Suppressor macrophage treated with lipopolysaccharide for 4 hours (primary cell): ENCODE measurements at regions not wholly inside any gene's neighbourhood (a gene's known extent, or its start where the extent isn't known, plus 50 kb on each side); places are given as distances from the start of the nearest gene placed in this dataset.

Experiments used
- DNase-seq: peaks from one replicate; pipeline ENCODE4 v3.0.0-alpha.2; 2020

DNA sequence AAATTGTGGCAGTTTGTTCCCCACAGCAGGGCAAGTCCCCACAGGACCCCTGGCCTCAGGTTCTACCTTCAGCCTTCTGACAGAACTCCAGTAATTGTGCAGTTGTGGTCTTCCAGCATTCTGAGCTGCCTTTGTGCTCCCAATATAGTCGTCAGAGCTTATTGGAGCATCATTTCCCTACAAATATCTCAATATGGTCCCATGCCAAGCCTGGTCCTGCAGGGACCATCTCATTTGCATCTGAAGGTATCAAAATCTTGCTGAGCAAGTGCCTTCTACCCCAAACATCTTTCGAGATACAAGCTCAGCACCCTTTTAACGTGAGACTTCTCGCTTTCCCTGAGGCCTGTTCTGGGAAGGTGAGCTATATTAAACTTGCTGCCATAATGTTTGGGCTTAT lies 333.9 kb upstream of the CDH11 start:
- DNase-seq: no peak

DNA sequence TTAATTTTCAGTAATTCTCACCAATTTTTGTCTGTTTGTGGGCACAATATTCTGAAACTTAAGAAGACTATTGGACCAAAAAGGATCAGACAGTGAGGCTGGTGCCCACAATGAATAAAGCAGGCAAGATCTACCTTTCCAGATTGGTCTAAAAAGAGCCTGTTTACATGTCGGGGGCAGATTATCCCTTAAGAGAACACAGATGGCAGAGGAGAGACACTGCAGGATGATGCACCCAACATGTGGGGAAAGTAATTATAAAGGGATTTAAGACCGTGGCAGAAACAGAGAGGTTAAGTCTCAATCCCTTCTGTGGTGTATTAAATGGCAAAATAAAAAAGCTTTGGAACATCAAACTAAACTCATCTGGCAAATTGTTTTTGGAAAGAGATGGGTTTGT lies 331.8 kb upstream of the CDH11 start:
- DNase-seq: no peak

DNA sequence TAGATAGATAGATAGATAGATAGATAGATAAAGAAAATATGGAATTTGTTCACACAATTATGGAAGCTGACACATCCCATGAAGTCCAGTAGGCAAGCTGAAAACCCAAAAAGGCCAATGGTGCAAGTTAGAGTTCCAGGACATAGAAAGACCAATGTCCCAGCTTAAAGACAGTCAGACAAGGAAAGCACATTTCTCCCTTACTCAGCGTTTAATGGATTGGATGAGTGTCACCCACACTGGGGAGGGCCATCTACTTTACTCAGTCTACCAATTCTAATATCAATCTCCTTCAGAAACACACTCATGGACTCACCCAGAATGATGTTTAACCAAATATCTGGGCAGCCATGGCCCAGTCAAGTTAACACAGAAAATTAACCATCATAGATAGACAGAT lies 327.7 kb upstream of the CDH11 start:
- no peak for DNase-seq

DNA sequence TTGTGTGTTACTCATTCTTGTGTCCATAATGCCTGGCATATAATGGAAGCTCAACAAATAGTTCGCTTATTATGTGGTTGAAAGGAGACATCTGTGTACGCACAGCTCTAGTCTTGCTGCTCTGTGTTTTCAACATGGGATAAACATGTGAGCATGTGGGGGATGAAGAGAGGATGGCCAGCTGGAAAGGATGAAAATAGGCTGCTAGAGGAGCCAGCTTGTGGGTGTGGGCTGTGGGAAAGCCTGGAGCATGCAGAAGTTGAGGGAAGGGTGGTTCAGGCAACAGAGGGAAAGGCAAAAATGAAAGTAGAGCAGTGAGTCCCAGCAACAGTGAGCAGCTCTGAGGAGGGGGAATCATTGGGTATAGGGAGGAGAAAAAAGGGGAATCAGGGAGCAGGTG lies 324.6 kb upstream of the CDH11 start:
- no peak for DNase-seq

DNA sequence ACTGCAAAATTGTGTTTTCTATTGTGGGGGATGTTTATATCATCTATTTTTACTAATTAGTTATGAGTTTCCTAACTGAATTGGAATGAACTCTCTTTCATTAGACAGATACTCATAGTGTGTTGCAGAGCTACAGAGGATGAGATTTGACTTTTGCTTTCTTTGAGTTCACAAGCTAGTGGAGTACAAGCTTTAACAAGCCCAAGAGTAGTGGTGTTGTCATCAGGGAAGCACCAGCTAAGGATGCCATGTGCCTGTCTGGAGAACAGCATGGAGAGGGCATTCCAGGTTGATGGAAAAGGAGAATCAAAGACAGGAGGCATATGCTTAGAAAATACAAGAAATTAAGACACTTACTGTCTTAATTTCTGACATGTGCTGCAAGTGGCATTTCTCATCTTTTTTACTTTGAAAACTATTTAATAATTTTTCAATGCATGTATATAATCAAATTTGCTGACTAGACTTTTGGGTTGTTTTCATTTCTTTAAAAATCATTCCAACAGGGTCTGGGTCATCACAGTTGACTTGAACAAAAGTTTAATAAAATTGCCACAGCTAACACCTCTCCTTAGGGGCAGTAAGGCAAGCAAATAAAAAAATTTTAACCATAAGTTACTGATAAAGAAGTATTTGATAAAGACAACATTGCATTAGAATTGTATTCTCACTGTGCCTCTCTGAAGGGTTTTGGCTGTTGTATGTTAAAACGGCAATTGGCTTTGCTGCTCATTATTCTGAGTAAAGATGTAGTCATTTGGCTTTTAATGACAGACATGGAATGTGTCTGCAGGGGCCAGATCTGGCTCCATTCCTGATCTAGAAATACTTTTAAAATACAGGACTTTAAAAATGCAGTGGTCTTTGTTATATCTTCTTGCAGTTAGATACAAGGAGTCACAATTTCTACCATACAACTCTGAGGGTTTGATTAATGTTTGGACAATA lies 323.7 kb upstream of the CDH11 start:
- DNase-seq: no peak

DNA sequence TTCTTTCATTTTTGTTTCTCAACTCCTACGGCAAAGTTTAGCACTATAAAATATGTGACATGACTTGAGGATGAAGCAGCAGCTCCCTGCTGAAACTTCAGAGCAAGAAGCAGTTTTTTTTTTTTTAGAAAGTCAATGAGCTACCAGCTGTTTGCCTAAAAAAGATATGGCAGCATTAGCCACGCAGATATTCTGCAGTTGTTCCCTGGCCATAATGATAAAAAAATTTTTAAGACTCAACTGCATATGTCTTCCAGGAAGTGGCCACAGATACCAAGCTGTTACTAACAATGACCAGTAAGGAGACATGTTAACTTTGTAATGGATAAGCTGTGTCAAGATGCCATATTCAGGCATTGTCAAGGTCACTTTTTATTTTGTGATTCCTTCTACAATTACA lies 319.6 kb upstream of the CDH11 start:
- DNase-seq: no peak

DNA sequence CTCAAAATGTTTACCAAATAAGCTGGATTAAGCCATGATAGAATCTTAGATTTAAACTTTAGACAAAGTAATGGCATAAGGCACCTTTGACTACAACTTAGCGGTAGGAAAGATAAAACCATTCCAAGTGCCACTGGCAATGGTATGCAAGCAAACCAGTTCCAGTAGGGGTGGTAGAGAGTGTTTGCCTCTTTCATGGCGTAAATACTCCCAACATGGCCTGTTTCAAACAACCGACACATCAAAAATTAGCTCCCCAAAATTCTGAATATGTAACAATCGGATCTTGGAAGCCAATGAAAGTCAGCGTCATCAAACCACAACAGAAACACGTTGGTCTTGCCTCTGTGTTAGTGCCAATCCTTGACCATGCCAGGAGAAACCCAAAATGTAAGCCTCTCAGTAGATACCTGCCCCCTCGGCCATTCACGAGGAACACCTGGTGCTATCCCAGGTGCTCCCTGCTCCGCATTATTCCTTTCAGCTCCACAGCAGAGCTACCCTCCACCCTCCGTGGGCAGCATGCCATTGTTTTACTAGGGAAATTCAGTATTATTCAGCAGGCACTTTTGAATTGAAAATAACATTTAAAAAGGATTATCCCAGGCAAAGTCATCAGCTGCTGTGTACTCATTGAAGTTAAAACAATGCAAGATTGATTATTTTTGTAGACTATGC lies 307.8 kb upstream of the CDH11 start:
- no peak for DNase-seq

DNA sequence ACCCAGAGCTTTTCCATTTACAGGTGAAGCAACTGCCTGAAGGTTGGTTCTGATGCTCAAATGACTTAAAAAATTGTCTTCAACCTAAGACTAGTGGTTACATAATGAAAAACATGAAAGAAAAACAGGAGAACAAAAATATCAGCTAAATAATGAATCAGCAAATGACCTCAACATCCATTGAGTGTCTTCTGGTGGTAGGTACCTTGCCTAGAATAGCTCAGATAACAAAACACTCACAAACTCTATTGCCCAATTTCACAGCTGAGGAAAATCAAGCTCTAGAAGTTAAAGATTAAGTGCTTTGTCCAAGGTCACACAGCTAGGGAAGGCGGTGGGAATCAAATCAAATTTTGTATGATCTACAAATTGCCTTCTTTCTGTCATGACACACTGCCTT lies 304.6 kb upstream of the CDH11 start:
- DNase-seq: no peak

DNA sequence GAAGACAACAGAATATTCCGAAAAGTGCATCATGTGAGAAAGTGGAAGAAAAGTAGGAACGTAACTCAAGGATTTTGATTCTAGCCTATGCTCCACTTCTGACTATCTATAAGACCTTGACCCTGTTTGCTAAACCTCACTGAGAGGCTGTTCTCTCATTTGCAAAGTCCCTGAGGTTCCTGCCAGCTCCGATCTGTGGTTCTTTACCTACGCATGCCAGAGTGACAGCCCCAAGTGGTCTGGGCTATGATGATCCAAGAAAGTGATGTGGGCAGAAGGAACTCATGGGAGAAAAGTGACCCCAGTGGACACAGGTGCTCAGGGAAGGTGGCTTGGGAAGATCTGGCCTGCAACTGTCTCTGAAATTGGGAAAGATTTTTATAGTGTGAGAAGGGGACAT lies 301.1 kb upstream of the CDH11 start:
- DNase-seq: no peak

DNA sequence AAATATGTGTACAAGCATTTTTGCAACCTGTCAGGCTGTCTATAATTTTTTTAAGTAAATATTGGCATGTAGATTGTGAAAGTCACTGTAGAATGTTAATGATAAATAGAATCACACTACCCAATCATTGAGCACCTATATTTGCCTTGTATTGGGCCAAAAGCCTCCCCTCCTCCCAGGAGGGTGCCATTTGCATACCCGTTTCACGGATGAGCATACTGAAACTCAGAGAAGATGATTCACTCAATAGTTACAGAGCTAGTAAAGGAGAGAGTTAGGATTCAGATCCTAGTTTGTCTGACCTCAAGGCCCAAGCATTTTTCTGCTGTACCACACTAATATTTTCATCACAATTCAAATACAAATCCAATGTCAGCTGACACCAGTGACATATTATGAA lies 299.7 kb upstream of the CDH11 start:
- DNase-seq: no peak

DNA sequence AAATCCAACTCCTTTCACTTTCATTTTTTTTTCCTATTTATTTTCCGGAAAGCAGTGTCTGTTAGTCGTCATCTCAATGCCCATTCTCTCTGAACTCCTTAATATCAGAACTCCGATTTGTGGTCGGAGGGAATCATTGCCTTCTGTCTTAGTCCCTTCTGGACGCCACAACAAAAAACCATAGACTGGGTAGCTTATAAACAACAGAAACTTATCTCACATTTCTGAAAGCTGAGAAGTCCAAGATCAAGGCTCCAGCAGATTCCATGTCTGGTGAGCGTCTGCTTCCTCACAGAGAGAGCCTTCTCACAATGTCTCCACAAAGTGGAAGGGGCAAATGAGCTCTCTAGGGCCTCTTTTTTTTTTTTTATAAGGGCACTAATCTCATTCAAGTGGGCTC lies 296.6 kb upstream of the CDH11 start:
- no peak for DNase-seq

DNA sequence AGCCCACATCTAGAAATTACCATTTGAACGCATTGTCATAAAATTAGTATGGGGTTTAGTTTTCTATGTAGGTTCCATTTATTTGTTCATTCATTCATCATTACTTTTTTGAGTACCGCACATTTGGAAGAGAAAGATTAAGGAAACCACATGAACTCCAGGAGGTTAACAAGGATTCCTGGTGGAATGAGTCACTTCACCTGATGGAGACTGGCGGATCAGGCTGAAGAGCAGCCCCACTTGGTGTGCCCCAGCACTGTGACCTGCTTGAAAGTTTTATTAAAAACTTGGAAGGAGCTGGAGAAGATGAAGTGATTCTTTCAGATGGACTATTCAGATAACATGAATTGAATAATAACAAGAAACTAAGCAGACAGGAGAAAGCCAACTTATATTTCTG lies 293.6 kb upstream of the CDH11 start:
- no peak for DNase-seq

DNA sequence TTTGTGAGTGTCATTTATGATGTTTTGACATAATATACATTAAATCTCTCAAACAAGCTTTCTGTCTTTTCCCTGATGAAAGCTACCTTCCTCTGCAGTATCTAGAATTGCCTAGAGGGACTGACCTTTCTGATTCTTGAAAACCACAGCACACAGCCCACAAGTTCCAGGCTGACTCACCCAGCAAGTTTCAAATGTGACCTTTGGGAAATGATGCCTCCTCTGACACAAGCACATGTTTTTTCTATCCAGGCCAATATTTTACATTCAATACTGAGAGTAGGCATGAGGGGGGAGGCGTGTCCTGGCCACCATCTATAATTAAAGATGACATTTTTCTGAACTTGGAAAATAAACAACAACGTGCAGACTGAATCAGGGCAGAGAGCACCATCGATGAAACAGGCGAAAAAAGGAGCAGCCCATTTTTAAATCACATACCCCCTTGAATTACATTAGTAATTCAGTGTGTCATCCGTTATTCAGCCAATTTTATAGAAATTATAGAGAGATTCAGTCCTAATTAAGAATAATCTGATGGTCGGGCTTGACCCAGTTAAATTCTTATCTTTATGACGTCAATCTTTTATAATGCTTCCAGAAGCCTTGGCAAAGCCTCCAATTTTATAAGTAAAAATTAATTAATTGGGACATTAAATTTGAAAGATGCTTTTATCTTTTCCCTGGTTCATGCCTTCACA lies 292.6 kb upstream of the CDH11 start:
- DNase-seq: peak; percentile 40

DNA sequence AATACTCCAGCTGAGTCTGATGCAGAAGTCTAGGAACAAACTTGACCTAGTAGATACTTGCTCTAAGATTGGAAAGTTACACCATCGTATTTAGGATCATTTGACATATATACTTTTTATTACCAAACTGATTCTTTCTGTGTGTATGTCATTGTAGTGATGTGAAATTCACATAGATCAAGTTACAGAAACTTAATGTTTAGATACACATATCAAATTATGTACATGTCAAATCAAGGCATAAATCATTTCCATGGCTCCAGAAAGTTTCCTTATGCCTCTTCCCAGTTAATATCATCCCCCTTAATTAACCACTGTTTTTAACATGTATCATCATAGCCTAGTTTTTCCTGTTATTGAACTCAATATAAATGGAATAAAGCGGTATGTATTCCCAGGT lies 292.0 kb upstream of the CDH11 start:
- no peak for DNase-seq

DNA sequence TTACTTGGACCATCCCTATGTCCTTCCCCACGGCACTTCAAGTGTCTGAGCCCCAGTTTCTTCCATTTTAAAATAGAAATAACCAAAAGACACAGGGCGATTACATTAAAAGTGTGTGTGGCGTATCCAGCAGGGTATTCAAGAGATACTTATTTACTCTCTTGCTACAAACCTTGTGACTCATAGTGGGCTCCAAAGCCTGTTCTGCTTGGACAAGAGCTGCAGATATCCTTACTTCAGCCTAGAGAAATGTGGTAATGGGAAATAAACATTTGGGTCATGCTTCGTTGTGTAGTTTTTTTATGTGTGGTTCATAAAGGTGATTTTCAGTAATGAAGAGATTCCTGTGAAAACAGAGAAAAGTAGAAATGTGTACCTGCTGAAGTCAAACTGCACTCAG lies 288.9 kb upstream of the CDH11 start:
- DNase-seq: no peak

DNA sequence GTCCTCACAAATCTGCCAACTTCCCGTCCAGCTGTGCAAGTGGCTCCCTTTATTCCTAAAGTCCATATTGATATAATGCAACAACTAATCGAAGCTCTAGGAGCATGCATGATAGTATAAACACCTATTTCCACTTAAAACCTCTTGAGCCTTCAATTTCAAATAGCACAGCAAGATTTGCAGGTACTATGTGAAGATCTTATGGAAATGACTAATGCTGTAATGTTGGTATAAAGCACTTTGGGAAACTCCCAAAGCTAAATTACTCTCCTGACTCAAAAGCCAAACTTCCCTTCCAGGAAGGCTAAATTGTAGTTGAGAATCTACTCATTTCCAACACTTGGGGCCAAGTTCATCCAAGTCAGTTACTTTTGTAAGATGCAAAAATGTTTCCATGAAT lies 287.6 kb upstream of the CDH11 start:
- no peak for DNase-seq

DNA sequence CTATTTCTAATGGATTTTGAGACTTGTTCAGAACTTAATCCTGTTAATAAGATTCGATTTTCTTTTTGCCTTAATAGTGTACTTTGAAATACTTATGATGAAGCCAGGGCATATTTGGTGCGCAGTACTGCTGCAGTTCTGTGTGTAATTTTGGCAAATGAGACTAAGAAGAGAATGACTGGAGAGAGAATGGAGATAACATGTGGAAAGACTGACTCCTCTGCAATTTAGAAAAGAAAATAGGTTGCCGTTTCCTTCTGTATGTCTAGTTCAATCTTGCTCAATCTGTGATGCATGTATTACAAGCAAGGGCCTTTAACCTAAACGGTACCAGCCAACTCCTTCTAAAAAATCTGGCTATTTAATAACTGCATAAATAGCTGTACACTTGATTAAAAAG lies 285.1 kb upstream of the CDH11 start:
- DNase-seq: no peak

DNA sequence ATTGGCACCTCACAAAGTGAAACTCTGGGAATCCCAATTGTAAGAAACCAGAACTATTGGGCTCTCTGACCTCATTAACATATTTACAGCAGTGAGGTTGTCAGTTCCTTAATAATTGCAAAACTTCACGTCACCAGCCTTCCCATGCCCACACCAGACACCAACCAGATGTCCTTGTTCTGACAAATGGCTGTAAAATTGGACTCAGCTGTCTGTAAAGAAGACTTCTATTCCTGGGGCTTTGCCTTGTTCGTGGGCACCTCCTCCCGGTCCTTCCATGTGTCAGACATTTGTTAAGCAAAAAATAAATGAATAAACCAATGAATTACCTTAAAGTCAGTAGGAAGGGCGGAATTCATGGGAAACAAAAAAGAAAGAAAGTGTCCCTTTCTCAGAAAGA lies 284.3 kb upstream of the CDH11 start:
- peak; percentile 12 for DNase-seq

DNA sequence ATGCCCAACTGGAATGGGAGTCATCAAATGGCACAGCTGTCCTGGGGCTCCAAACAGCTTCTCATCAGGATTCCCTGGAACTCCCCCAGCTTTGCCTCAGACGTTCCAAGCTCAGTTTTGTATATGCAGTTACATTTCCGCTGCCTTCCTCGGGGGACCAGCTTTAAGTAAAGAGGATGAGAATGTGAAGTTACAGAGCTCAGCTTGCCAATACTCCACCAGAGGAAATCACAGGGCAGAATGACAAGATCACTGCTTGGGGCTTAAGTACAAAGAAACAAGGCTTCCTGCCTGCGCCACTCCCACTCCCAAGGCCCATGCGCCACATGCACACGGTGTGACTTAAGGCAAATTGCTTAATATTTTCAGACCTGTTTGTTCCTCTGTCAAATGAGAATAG lies 272.4 kb upstream of the CDH11 start:
- no peak for DNase-seq

DNA sequence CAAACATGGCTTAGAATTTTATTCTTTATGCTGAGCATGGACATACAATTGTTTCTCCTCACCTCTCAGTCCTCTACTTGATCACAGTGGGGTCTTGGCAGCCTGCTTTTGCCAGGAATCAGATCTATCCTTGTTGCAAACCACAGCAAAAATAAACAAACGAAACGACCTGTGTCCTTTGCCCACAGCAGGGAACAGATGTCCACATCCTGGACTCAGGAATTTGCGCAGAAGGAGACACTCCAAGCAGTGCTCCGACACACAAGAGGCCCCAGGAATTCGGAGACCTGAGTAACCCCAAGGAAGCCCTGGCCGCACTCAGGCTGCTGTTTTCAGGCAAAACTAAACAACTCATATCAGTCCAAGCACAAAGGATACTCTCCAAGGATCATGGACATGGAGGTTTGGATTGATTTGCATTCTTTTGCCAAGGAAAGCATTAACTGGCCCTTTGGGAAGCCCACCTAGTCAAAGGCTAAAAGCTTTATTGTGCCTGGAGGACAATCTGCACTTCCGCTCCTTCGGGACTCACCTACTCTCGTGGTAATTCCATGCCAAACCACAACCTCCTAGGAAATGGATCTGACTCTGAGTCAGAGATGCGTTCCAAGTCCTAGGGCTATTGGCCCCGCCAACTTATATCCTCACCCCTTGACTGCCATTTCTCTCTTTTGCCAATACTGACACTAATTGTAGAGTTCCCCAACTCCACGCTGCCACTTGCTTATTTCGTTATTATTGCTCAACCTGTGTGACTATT lies 271.1 kb upstream of the CDH11 start:
- no peak for DNase-seq

DNA sequence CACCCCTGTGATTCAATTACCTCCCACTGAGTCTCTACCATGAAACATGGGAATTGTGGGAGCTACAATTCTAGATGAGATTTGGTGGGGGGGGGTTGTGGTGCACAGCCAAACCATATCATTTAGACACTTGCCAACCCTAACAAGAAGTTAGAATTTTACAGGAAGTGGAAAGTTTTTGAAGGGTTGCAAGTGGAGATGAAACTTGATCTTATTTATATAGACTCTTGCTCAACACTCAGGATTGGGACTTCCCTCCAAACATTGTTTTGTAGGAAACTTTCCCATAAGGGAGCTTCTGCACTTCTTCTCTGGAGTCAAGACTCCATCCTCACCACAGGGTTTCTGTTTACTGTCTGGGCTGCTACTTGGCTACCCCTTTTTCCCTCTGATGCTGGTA lies 266.7 kb upstream of the CDH11 start:
- DNase-seq: no peak

DNA sequence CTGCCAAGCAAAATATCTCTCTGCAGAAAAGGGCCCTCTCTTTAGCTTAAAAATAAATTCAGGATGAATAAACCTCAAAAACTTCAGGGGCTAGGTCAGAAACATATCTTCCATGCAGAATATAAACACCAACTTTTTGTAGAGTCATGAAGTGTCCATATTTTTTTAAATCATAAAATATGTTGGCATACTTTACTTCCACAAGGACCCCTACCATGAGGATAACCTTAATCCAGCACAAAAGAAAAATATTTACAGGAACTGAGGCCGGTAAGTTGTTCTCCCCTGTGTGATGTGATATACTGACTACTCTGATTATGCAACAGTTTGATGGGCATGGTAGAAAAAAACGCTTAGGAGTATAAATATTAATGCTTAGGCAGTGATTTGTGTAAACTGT lies 264.8 kb upstream of the CDH11 start:
- no peak for DNase-seq

DNA sequence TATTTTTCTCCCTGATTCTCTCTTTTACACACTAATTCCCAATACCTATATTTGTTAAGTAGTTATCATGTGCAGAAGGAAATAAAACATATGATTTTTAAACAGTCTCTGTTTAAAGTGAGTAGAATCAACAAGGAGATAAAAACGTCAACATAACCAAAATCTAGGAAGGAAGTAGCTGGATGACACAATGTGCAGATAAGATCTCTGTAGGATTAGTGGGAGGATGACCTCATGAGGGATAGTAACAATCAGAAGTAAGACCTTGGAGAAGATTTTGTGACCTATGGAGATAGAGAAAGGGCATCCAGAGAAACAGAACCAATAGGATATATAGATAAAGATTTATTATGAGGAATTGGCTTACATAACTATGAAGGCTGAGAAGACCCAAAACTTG lies 262.6 kb upstream of the CDH11 start:
- DNase-seq: no peak
